CD4-positive, alpha-beta T cell treated with Interferon alpha-2 for 1 hour (primary cell): ENCODE measurements at regions not wholly inside any gene's neighbourhood (a gene's known extent, or its start where the extent isn't known, plus 50 kb on each side); places are given as distances from the start of the nearest gene placed in this dataset.
"Not testable (repeated sequence)": the region's sequence is repeated elsewhere in the genome, so short reads cannot be mapped to it uniquely, and the experiment has no call there.

Experiments used
- DNase-seq, 2 donors: peaks; one replicate each; pipeline ENCODE4 v3.0.0-alpha.2; 2020 to 2022

DNA sequence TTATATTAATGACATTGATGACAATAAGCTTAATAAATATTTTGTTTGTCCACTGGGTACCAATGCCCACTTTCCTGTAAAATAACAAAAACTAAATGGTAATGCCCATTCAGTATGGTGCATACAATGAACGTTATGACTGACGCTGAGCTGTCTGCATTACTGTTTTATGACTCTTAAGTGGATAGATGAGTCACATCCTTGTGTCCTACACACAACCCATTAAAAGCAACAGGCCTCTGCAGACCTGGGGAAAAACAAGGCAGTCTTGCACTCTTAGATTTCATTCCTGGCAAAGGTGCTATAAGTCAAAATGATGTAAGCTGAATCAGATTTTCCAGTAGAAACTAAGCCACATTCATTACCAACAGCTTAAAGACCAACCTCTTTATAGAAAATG is 176.3 kb upstream of the TMEM45B start:
- DNase-seq, result no peak

DNA sequence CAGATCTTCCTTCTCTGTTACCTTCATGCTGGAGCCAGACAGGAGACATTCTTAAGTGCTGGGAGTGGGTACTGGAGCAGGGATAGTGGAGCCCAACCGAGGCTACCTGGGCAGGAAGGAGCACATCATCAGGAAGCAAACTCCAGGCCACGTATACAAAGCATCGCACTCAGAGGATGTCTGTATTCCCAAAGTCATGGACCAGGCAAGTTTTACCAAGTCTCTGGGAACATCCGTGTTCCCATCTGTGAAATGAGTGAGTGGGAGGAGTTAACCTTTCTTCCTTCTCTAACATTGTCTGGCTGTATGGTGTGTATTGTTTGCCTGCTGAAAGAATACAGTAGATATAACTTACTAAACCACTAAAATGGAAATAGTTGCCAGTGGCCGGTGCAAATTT is 175.0 kb upstream of the TMEM45B start:
- DNase-seq, result no peak

DNA sequence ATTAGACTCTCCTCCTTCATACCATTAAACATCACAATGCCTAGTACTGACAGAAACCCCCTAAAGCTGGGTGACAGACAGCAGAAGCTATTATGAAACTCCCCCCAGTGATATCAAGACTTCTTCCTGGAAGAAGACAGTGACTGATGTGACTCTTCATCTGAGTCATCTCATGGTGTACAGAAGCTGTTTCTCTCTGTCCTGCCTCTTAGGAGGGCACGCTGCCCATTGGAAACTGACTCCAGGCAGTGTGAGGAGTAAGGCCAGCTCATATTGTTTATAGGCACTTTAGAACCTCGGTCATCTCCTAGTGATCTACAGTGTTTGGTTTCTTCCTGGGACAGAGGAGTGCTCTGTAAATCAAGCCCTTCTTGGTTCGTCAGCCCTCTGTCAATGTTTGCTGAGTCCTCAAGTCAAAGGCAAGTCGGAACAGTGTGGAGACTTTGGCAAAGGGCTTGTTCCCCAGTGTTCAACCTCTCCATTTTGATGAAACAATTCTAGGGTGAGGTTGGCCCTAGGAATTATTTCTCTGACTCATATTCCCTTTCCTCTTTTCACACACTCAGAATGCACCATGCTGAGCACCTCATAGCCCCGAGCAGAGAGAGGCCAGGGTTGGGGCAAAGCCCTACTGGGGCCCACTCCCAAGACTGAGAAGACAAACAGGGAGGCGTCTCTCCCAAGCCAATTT is 172.5 kb upstream of the TMEM45B start:
- no peak for DNase-seq

DNA sequence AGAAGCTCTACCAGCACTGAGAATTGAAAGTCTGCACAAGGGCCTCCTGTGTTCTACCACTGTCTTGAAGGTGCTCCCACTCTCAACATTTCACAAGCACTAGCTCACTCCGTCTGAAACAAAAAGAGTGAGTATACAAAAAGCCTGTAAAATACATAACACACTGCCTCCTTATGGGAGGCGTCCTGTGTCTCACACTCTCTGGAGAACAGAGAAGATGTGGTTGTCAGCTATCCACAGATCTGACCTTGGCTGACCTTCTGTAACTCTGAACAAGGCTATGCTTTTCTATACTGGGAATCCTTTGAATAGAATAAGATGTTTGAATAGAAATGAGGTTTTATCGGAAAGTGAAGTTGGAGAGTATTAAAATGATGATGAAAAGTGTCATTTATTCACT is 171.3 kb upstream of the TMEM45B start:
- DNase-seq, result no peak

DNA sequence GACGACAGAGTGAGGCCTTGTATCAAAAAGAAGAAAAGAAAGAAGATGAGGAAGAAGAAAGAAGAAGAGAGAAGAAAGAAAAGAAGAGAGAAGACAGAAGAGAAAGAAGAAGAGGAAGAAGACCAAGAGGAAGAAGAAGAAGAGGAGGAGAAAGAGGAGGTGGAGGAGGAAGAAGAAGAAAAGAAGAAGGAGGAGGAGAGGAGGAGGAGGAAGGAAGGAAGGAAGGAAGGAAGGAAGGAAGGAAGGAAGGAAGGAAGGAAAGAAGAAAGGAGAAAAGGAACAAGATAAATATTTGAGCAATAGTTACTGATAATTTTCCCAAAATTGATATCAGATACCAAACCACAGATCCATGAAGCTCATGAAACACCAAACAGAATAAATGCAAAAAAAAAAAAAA is 169.7 kb upstream of the TMEM45B start:
- DNase-seq, result no peak

DNA sequence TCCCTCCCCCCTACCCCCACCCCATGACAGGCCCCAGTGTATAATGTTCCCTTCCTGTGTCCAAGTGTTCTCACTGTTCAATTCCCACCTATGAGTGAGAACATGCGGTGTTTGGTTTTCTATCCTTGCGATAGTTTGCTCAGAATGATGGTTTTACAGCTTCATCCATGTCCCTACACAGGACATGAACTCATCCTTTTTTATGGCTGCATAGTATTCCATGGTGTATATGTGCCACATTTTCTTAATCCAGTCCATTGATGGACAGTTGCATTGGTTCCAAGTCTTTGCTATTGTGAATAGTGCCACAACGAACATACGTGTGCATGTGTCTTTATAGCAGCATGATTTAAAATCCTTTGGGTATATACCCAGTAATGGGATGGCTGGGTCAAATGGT is 165.6 kb upstream of the TMEM45B start:
- DNase-seq, result not testable (repeated sequence)

DNA sequence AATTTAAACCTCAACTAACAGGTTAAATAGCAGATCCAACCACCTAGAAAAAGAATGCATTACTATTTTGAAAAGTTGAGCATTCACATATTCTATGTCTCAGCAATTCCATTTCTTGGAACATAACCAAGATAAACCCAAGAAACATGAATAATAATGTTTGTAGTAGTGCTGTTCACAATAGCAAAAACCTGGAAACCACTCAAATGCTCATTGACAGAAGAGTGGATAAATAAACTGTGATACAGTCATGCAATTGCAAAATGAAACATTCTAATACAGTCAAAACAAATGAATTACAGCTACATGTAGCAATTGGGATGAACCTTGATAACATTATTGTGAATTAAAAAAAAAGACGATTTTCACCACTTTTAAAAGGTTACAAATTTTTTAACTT is 162.8 kb upstream of the TMEM45B start:
- no peak for DNase-seq

DNA sequence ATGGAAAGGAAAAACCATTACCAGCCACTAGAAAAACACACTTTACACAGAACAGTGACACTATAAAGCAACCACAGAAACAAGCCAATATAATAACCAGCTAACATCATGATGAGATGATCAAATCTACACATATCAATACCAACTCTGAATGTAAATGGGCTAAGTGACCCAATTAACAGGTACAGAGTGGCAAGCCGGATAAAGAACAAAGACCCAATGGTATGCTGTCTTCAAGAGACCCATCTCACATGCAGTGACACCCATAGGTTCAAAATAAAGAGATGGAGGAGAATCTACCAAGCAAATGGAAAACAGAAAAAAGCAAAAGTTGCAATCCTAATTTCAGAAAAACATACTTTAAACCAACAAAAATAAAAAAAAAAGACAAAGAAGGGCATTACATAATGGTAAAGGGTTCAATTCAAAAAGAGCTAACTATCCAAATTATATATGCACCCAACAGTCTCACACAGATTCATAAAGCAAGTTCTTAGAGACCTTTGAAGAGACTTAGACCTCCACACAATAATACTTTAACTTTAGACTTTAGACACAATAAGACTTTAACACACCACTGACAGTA is 160.3 kb upstream of the TMEM45B start:
- DNase-seq, result no peak

DNA sequence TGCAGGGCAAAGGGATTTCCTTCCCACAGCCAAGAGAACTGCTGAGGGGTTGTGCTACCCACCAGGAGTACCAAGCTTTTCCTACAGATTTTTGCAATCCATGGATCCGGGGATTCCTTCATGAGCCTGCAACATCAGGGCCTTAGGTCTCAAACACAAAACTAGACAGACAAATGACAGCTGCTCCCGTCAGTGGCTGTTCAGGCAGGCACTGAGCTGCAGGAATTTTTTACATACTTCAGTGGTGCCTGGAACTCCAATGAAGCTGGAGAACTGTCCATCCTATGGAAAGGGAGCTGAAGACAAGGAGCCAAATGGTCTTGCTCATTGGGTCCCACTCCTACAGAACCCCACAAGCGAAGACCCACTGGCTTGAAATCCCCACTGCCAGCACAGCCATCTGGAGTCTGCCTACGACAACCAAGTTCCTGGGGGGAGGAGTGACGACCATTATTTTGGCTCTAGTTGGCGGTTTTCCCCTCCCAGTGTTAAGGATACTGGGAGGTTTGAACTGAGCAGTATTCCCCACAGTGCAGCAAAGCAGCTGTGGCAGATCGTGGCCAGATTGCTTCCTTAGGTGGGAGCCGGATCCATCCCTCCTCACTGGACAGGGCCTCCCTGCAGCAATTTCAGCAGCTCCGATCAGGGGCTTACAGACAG is 157.7 kb upstream of the TMEM45B start:
- no peak for DNase-seq

DNA sequence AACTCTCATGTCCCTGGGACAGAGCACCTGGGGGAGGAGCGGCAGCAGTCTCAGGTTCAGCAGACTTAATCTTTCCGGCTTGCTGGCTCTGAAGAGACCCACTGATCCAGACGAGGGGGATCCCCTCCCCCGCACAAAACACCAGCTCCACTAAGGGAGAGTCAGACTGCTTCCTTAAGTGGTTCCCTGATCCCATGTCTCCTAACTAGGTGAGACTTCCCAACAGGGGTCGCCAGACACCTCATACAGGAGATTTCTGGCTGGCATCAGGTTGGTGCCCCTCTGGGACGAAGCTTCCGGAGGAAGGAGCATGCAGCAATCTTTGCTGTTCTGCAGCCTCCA is 157.2 kb upstream of the TMEM45B start:
- no peak for DNase-seq

DNA sequence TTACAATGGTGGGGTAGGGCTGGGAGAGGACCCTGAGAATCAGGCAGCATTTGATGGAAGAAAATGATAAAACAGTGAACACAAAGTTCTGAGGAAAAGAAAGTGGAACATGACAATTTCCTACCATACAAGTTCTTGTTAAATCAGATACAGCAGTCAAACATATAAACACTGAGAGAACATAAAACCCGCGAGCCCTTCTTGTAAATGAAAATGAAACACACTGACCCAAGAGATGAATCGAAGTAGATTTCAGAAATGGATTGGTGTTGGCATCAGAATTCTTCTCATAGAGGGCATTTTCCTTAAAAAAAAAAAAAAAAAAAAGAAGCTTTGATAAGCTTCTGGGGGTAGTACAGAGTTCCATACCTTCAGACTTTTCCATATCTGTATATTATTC is 134.7 kb upstream of the TMEM45B start:
- no peak for DNase-seq

DNA sequence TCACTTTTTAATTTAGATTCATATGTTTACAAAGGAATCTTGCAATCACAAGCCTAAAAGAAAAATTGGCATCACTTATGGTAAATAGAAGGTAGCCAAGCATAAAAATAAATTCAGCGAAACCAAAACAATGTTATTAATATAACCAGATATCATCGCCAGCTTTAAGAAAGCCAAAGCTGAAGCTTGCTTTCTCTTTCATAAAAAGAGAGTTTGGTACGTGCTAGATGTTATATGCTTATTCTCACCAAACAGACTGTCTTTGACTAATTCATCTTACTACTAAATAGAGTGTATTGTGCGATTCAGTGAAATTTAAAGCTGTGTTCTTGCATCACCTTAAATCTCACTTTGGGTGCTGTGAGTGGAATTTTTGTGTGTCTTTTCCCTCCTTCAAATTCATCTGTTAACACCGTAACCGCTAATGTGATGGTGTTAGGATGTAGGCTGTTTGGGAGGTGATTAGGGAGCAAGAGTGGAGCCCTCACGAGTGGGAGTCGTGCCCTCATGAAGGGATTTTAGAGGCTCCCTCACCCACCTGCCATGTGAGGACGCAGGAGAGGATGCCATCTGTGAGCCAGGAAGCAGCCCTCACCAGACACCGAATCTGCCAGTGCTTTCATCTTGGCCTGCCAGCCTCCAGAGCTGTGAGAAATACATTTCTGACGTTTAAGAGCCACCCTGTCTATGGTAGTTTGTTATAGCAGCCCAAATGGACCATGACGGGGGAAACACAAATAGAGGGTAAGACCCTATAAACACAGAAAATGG is 134.1 kb upstream of the TMEM45B start:
- no peak for DNase-seq

DNA sequence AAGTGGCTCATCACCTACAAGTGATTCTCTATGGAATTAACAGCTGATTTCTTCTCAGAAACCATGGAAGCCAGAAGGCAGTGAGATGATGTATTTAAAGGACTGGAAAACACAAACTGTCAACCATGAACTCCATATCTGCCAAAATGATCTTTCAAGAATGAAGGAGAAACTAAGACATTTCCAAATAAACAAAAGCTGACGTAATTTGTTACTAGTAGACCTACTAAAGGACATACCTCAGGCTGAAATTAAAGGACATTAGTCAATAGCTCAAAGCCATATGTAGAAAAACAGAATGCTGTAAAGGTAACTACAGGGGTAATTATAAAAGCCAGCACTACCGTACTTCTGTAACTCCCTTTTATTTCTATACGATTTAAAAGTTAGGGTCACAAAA is 129.4 kb upstream of the TMEM45B start:
- no peak for DNase-seq

DNA sequence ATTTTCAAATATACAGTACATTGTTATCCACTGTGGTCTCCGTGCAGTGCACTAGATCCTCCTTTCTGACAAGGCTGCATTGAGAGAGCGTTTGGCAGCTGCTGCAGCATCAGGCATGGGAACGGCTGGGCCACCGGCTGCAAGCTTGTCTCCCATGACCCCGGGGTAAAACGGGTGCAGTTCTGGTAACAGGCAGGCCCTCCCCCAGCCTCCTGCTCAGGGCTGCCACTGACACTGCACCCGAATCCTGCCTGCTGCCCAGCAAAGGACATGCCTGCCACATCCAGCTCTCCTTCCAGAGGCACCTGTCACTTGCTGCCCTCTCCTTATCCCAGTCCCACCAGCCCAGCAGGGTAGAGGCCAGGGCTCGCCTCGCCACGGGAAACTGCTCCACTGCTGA is 124.5 kb upstream of the TMEM45B start:
- DNase-seq, result no peak

DNA sequence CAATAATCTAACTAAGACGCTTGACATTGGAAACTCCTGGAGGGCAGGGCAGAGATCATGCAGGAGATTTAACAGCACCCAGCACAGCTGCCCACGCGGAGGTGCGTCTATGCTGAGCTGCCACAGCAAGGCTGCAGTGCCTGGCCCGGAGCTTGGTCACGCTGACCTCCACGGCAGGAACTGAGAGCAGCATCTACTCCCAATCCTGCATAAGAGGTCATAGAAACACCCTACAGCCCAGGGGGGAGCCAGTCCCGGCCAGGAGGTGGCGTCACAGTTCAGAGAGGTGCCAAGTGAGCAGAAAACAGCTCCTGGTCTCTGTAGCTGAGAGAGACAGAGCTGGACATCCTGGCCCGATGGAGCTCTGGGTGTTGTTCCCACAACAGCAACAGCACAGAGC is 121.1 kb upstream of the TMEM45B start:
- DNase-seq, result no peak

DNA sequence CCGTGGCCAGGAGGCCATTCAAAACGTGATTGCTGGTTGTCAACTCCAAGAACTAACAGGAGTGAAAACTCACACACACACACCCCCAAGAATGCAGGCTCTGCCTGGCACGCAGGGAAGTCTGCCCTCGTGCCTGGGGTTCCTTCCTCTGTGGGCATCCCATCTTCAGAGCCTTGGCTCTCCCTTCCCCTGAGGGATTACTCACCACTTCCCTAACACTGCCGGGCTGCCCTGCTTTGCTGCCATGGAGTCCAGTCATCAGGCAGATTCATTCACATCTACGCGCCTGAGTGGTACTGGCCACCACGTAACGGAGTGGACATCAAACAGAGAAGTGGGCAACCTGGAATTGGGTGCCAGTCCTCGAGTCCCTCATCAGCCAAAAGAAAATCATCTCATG is 120.7 kb upstream of the TMEM45B start:
- DNase-seq, result no peak

DNA sequence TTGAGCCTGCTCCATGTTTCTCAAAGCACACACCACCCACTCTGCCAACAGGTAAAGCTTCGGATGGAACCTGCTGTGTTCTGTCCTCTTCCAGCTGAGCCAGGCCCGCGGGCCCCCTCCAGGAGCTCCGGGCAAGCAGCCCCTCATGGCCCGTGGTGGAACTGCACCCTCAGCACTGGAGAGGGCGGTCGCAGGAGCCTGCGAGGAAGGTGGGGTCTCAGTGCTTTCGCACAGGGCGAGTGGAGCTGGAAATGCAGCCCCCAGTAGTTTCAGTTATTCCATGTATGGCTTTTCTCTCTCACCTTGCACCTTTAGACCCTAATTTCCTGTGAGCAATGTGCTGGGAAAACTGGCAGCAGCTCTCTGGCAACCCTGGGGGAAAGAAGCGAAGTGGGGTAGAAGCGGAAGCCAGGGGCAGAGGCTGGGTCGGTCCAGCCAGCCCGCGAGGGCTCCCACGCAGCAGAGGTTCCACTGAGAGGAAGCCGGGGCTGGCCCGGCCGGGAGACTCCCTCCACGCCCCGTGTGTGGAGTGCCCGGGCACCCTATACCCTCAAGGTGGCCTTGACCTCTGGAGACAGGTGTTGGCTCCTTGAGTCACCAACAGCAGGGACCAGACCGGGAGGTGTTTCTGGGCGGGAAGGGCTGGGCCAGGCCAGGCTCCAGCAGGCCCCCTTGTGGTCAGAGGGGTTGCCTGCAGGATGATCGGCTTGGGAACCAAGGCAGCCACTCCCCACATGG is 119.9 kb upstream of the TMEM45B start:
- peak; percentile 41 to 59 for DNase-seq

DNA sequence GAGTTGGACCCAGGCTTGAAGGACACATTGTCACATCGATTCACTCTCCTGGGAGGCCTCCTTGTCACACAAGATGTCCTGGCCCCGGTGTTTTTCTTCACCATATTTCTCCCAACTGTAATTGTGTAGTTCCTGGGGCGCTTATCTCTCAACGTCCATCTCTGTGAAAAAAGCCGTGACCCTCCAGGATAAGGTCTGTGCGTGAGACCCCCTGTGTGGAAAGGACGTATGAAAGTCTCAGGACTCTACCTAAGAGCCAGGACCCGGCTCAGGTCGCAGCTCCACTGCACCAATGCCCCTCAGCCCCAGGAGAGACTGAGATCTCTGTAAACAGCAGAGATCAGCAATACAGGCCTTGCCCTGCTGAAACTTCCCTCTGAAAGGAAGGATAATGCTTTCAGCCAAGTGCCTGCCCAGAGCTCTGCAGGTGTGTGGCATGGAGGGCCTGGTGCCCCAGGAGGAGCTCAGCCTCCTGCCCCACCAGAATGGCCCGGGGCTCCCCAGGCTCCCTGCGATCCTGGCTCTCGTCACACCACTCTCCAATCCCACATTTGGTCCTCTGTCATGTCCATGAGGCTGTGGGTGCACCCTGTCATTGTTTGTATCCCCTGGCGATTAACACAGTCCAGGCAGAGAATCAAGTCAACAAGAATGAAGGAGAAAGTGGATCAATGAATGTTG is 119.2 kb upstream of the TMEM45B start:
- no peak for DNase-seq

DNA sequence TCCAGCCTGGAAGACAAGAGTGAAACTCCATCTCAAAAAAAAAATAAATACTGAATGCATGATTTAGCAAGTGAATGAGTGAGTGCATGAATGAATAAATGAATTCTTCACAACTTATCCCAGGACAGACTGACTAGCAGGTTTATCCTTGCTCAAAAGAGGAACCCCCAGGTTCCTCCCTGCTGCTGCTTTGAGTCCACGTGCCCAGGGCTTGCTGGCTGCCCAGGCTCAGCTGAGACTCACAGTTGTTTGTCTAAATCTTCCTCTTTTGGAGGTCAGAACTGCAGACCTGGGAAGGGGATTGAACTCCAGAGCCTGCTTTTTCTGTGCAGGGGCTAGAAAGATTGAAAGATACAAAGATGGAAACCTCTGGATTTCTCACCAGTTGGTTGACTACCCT is 117.4 kb upstream of the TMEM45B start:
- DNase-seq, result no peak

DNA sequence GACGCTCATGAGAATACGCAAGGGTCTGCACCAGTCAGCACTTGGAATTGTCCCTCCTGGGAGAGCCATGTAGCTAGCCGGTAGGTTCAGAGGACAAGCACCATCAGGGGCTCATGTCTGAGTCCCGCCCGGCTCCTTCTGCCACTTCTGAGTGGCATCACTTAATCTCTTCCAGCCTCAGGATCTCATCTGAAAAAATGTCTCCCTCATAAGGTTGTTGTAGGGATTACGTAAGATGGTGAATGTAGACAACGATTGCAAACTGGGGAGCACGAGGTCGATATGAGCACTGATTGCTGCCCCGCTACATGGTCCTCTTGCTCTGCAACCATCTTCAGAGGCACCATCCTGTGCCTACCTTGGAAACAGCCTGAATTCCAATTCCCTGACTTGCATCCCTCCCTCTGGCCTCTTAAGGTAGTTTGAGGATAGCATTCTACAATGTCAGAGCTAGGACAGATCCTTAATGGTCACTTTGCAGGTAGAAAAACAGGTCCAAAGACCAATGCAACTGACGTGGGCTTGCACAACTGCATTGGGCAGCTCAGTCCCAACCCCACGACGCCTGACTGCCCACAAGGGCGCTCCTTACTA is 115.8 kb upstream of the TMEM45B start:
- DNase-seq, result no peak

DNA sequence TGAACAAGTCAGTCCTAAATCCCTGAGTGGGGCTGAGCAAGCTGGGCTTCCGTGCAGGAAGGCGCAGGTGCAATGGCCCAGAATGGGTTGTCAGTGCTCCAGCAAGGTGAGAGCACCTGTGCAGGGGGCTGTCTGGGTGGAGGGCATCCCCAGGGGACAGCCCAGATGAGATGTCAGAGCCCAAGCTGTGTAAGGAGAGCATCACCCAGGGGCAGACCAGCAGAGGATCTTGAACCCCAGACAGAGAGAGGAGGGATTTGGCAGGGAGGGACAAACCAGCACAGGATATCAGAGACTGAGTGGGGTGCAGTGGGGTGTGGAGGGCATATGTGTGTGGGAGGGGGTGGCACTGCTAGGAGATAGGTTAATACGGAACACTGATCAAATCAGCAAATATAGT is 114.9 kb upstream of the TMEM45B start:
- DNase-seq, result no peak

DNA sequence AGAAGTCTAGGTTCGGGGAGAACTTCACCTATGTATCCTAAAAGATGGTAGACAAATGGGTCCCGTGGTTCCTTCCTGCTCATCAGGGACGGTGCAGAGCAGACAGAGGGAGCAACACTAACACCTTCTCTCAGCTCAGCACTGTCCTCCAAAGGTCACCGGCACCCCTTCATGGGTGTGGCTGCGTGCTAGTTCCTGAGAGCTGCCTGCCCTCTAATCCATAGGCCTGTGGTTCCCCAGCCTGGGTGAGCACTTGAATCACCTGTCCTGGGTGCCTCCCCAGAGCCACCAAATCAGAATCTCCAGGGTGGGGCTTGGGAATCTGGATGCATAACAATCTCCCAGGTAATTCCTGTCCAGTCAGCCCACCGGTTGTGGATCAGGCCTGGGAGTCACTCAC is 113.9 kb upstream of the TMEM45B start:
- DNase-seq, result no peak
